OCI-LY7 (cell line): ENCODE measurements at regions not wholly inside any gene's neighbourhood (a gene's known extent, or its start where the extent isn't known, plus 50 kb on each side); places are given as distances from the start of the nearest gene placed in this dataset.

Source experiments
- EZH2phosphoT487 ChIP-seq: fragments of 200-600 bp; sonication (generic); IDR thresholded peaks from 2 replicates; pipeline ENCODE4 v1.6.1; 2018; ENCODE audit warnings: low read depth, borderline replicate concordance, mild to moderate bottlenecking, mixed run types, antibody characterized with exemption, low read length, moderate library complexity, mixed read lengths
- TF ChIP-seq, protein P1 (sequence below): fragments of 200-600 bp; sonication (generic); conservative IDR thresholded peaks from 2 replicates; pipeline ENCODE4 v1.5.1; 2014; ENCODE audit warnings: mild to moderate bottlenecking, antibody characterized with exemption, low read length, moderate library complexity, mixed read lengths

- TF ChIP-seq, protein P1, sequence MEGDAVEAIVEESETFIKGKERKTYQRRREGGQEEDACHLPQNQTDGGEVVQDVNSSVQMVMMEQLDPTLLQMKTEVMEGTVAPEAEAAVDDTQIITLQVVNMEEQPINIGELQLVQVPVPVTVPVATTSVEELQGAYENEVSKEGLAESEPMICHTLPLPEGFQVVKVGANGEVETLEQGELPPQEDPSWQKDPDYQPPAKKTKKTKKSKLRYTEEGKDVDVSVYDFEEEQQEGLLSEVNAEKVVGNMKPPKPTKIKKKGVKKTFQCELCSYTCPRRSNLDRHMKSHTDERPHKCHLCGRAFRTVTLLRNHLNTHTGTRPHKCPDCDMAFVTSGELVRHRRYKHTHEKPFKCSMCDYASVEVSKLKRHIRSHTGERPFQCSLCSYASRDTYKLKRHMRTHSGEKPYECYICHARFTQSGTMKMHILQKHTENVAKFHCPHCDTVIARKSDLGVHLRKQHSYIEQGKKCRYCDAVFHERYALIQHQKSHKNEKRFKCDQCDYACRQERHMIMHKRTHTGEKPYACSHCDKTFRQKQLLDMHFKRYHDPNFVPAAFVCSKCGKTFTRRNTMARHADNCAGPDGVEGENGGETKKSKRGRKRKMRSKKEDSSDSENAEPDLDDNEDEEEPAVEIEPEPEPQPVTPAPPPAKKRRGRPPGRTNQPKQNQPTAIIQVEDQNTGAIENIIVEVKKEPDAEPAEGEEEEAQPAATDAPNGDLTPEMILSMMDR, result no peak
- no peak for TF ChIP-seq EZH2phosphoT487
Measured at GRCh38 chr4:103289186-103289585, 91.0 kb upstream of the CENPE start.
